ENCODE measurements at regions not wholly inside any gene's neighbourhood (a gene's known extent, or its start where the extent isn't known, plus 50 kb on each side); places are given as distances from the start of the nearest gene placed in this dataset.
"Not testable (repeated sequence)": the region's sequence is repeated elsewhere in the genome, so short reads cannot be mapped to it uniquely, and the experiment has no call there.

DNA sequence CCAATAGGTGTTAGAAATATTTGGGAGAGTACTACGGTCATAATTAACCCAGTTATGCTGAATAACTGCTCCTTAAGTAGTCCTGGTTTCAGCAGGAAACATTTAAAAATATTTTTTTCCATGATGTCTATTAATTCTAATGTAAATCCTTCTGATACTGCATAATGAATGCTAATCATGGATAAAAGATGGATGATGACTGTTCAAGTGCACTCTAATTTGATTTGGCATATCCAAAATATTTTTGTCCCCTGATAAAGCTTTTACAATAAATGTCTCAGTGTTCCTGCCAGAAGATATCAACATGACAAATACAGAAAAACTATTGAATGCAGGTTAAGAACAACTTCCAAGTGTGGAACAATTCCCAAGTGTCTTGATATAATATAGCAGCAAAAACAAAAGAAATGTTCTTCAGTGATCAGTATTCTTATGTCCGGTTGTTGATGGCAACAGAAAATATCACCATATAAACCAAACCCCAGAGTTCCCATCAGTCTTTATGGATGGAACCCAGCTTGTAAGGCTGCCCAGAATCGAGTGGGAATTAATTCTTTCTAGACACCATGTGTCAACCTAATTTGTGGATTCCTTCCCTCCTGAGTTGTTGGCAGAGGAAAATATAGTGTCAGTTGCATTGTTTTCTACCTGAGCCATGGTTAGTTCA, 205.4 kb upstream of the GK2 start:
- H3K4me3 ChIP-seq = no peak overlapping the region
- peaks cover 0 to 4% of the 10 kb centered on the region in 2 donors for H3K4me1 ChIP-seq (replicated peaks in 1 of 2)
- in situ Hi-C loops (cut with MboI; ENCODE audit: low pct_unique_long_range_greater_than_20kb in 2 of 9, low sequenced_read_pairs in 9 of 9, unreplicated experiment in 9 of 9) = no loop called here
- no peak overlapping the region for H3K27ac ChIP-seq
- ATAC-seq (replicated peaks in 6 of 8) = no peak
- 42 to 97% (median 79%) methylated on average over 2 to 3 of the region's 3 CpGs for WGBS, 10 experiments

DNA sequence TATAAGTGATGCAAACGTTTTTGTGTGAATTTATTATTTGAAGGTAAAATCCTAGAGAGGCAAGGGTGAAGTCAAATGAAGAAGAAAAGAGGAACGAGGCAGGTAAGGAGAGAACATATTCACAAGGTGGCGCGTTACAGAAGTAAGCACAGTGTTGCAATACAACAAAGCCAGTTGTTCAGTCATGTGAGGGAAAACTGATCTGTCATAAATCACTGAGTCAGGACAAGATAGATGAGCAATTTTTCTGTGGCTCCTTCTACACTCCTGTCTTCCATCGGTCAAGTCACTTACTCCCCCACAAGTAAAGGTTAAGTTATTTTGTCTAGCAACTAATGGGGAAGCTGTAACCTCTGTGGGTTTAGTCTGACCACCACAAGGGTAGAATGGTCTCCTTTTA, 203.0 kb upstream of the GK2 start:
- WGBS, 10 experiments = 54 to 100% (median 78%) methylated on average over 2 to 5 of the region's 5 CpGs; no CpG with 5 or more reads in 1 of the 10 experiments
- in situ Hi-C loops (cut with MboI; ENCODE audit: low pct_unique_long_range_greater_than_20kb in 2 of 9, low sequenced_read_pairs in 9 of 9, unreplicated experiment in 9 of 9) = no loop called here
- no peak for ATAC-seq (replicated peaks in 6 of 8)
- Histone ChIP-seq H3K4me1 (replicated peaks in 1 of 2) (peaks cover 0 to 4% of the 10 kb centered on the region in 2 donors), H3K27ac (no peak overlapping the region), H3K4me3 (no peak overlapping the region)

DNA sequence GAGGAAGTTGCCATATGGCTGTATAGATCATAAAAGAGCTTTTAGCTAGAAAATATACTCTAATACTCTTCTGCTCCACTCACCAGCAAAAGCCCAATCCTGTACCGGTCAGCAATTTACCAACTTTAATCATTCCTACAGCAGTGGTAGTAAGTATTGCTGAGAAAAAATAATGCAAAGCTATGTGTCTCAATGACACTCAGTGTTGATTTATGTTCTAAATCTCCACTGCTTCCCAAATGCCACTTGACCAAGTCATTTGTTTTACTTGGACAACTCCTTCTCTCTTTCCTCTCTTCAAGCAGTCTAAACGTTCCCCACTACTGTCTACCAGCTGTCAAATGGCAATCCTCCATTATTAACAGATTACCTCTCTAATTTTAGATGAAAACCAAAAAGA, 201.8 kb upstream of the GK2 start:
- no peak overlapping the region for H3K4me3 ChIP-seq
- peaks cover 2% of the 10 kb centered on the region in 2 donors for H3K4me1 ChIP-seq (replicated peaks in 1 of 2)
- no peak overlapping the region for H3K27ac ChIP-seq
- in situ Hi-C loops (cut with MboI; ENCODE audit: low pct_unique_long_range_greater_than_20kb in 2 of 9, low sequenced_read_pairs in 9 of 9, unreplicated experiment in 9 of 9) = no loop called here
- WGBS, 10 experiments = 17 to 100% (median 49%) methylated on average over 1 to 2 of the region's 2 CpGs
- peak in 2 of 8 experiments; percentile 67 to 74 for ATAC-seq (replicated peaks in 6 of 8)

DNA sequence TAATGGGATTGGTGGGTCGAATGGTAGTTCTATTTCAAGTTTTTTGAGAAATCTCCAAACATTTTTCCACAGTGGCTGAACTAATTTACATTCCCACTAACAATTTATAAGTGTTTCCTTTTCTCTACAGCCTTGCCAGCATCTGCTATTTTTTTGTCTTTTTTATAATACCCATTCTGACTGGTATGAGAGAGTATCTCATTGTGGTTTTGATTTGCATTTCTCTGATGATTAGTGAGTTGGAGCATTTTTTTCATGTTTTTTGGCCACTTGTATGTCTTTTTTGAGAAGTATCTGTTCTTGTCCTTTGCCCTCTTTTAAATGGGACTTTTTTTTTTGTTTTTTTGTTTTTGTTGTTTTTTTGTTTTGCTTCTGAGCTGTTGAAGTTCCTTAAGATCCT, 200.0 kb upstream of the GK2 start:
- in situ Hi-C loops (cut with MboI; ENCODE audit: low pct_unique_long_range_greater_than_20kb in 2 of 9, low sequenced_read_pairs in 9 of 9, unreplicated experiment in 9 of 9) = no loop called here
- no peak for ATAC-seq (replicated peaks in 6 of 8)
- WGBS, 10 experiments = 0 to 100% (median 45%) methylated on average over 1 of the region's 1 CpG; no CpG with 5 or more reads in 3 of the 10 experiments

DNA sequence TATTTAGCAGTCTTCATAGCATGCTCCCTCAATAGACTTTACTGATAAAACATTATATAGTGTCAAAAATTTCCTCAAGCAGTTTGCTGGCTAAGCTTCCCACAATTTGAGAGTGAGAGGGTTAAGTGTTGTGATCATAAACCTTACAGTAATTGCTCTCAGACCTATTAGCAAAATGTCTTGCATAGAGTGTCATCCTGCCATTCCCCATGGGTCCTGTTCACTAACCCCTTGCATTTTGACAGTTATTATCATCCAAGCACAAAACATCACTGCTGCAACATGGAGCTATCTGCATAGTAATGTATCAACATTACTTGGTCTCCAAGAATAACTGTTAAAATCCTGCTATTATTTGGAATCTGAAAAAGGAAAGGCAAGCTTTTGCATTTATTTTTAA, 196.1 kb upstream of the GK2 start:
- Histone ChIP-seq H3K4me3 (no peak overlapping the region), H3K4me1 (replicated peaks in 1 of 2) (peaks cover 0 to 12% of the 10 kb centered on the region in 2 donors), H3K27ac (no peak overlapping the region)
- peak in 3 of 8 experiments; percentile 40 to 72 (median 50) for ATAC-seq (replicated peaks in 6 of 8)
- in situ Hi-C loops (cut with MboI; ENCODE audit: low pct_unique_long_range_greater_than_20kb in 2 of 9, low sequenced_read_pairs in 9 of 9, unreplicated experiment in 9 of 9) = no loop called here

More for the DNA sequence above, 200.0 kb upstream of the GK2 start:
- Histone ChIP-seq H3K4me3 (no peak overlapping the region), H3K27ac (no peak overlapping the region), H3K4me1 (replicated peaks in 1 of 2) (peaks cover 0 to 12% of the 10 kb centered on the region in 2 donors)

DNA sequence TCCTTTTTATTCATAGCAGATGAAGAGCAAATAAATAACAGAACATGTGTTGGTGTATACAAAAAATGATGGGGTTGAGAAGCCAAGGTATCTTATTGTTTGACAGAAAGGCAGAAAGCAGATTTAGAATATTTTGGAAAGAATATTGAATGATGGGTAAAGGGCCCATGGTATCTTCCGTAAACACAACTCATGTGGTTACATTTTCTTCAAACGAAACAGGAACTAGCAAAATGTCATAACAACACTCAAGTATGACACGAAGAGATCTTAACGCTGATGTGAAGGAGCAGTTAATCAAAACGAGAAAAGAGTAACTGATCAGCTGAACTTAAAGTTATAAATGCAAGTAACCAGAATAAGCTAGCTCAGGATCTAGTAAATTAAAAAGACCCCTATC, 195.7 kb upstream of the GK2 start:
- in situ Hi-C loops (cut with MboI; ENCODE audit: low pct_unique_long_range_greater_than_20kb in 2 of 9, low sequenced_read_pairs in 9 of 9, unreplicated experiment in 9 of 9) = no loop called here
- Histone ChIP-seq H3K27ac (no peak overlapping the region), H3K4me1 (replicated peaks in 1 of 2) (peaks cover 0 to 12% of the 10 kb centered on the region in 2 donors), H3K4me3 (no peak overlapping the region)
- ATAC-seq (replicated peaks in 6 of 8) = no peak
- WGBS, 10 experiments = 28 to 100% (median 83%) methylated on average over 1 to 5 of the region's 5 CpGs

DNA sequence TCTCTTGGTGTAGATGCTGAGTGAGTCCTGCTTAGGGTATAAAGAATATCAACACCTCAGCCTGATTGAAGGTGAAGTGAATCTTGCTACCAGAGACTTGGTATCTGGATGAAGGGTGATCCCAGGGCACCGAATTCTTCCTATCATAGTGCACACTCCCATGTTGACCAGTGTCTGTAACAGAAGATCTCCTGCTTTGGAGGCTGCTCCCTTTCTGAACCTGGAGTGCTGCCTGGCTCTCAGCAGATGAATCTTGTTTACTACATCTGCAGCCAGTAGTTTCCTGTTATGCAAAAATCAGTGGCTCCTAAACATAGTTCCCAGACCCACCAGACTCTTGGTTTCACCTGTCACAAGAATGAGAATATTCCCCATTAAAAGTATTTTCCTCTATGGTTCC, 191.7 kb upstream of the GK2 start:
- no peak for ATAC-seq (replicated peaks in 6 of 8)
- H3K27ac ChIP-seq = no peak overlapping the region
- 71 to 100% (median 85%) methylated on average over 1 of the region's 1 CpG; no CpG with 5 or more reads in 6 of the 10 experiments for WGBS, 10 experiments
- peaks cover 0 to 9% of the 10 kb centered on the region in 2 donors for H3K4me1 ChIP-seq (replicated peaks in 1 of 2)
- in situ Hi-C loops (cut with MboI; ENCODE audit: low pct_unique_long_range_greater_than_20kb in 2 of 9, low sequenced_read_pairs in 9 of 9, unreplicated experiment in 9 of 9) = loop anchor here in 1 of 9 experiments (25.0 kb wide), 1 partner anchor 562 kb away; no protein-coding TSS in a partner anchor
- H3K4me3 ChIP-seq = no peak overlapping the region

DNA sequence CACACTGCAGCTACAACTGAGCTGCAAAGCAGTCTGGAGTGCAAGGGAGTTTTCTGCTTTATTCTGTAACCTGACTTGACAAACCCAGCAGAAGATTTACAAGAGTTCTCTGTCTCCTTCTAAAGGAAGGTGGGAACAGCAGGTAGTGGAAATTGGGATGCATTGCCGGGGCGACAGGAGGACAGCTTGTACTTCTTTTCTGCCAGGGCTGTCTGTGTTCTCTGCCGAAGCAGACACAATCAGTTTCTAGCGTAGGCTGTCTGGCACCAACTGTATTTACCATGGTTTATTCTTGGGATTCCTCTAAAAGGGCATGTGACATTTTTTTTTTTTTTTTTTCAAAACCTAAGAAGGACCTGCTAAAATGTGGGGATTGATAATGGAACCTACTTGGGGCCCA, 190.8 kb upstream of the GK2 start:
- 44 to 100% (median 89%) methylated on average over 1 to 4 of the region's 4 CpGs; no CpG with 5 or more reads in 1 of the 10 experiments for WGBS, 10 experiments
- Histone ChIP-seq H3K27ac (no peak overlapping the region), H3K4me1 (replicated peaks in 1 of 2) (peaks cover 0 to 3% of the 10 kb centered on the region in 2 donors), H3K4me3 (no peak overlapping the region)
- in situ Hi-C loops (cut with MboI; ENCODE audit: low pct_unique_long_range_greater_than_20kb in 2 of 9, low sequenced_read_pairs in 9 of 9, unreplicated experiment in 9 of 9) = loop anchor here in 1 of 9 experiments (25.0 kb wide), 1 partner anchor 562 kb away; no protein-coding TSS in a partner anchor
- peak in 1 of 8 experiments; percentile 49 for ATAC-seq (replicated peaks in 6 of 8)

DNA sequence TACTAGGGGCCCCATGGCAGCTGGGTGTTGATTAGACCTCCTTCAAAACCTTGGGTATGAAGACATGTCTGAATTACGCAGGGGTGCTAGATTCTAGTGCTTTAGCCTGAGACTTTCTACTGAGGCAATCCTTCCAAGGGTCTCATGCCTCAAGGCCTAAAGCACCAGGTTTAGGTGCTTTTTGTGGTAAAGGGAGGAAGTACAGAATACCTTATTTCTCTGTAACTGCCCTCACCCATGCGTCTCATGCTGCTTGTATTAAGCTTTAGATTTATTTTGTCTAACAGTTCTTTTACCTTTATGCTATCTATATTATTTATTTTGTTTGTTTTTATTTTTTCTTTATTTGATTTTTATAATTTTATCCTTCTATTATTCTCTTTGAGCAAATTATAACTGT, 190.2 kb upstream of the GK2 start:
- no peaks in the 10 kb centered on the region for H3K4me1 ChIP-seq (replicated peaks in 1 of 2)
- ATAC-seq (replicated peaks in 6 of 8) = no peak
- H3K4me3 ChIP-seq = no peak overlapping the region
- in situ Hi-C loops (cut with MboI; ENCODE audit: low pct_unique_long_range_greater_than_20kb in 2 of 9, low sequenced_read_pairs in 9 of 9, unreplicated experiment in 9 of 9) = loop anchor here in 1 of 9 experiments (25.0 kb wide), 1 partner anchor 561 kb away; no protein-coding TSS in a partner anchor
- WGBS, 10 experiments = 88 to 100% (median 94%) methylated on average over 1 to 2 of the region's 2 CpGs; no CpG with 5 or more reads in 2 of the 10 experiments
- no peak overlapping the region for H3K27ac ChIP-seq

DNA sequence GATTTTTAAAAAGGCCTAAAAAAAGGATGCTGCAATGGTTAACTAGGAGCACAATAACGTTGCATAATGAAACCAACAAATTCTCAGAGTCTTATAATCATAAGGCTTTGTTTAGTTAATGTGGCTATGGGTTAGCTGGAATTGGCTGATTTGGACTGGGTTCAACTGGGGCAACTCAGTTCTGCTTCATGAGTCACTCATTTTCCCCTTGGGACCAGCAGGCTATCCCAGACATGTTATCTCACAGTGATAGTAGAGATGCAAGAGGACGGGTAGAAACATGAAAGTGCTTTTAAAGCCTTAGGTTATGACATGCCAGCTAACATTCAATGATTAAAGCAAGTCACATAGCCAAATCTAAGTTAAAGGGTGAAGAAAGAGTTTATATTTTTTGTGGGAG, 189.2 kb upstream of the GK2 start:
- in situ Hi-C loops (cut with MboI; ENCODE audit: low pct_unique_long_range_greater_than_20kb in 2 of 9, low sequenced_read_pairs in 9 of 9, unreplicated experiment in 9 of 9) = loop anchor here in 1 of 9 experiments (25.0 kb wide), 1 partner anchor 560 kb away; no protein-coding TSS in a partner anchor
- no peak overlapping the region for H3K27ac ChIP-seq
- no peaks in the 10 kb centered on the region for H3K4me1 ChIP-seq (replicated peaks in 1 of 2)
- WGBS, 10 experiments = 29 to 100% (median 83%) methylated on average over 1 to 2 of the region's 2 CpGs
- no peak overlapping the region for H3K4me3 ChIP-seq
- no peak for ATAC-seq (replicated peaks in 6 of 8)

DNA sequence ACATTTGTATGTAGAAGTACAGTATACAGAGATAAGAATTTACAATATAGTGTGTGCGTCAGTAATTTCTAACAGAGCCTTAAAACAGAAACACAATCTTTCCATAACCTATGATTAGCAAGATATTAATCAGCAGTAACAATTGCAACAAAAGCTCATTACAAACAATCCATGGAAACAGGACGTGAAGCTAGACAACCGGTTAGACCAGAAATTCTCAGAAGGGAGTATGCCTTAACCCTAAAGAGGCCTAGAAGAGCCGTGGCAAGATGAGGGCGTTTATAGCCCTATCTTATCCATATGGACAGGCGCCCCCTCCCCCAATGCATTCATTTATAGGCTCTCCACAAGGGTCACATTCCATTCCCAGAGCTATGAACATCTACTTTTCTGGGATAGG, 184.2 kb upstream of the GK2 start:
- 22 to 90% methylated on average over 2 to 3 of the region's 6 CpGs; no CpG with 5 or more reads in 8 of the 10 experiments for WGBS, 10 experiments
- H3K4me1 ChIP-seq (replicated peaks in 1 of 2); H3K4me3 ChIP-seq; ATAC-seq (replicated peaks in 6 of 8); H3K27ac ChIP-seq: not testable (repeated sequence)
- in situ Hi-C loops (cut with MboI; ENCODE audit: low pct_unique_long_range_greater_than_20kb in 2 of 9, low sequenced_read_pairs in 9 of 9, unreplicated experiment in 9 of 9) = loop anchor here in 1 of 9 experiments (25.0 kb wide), 1 partner anchor 555 kb away; no protein-coding TSS in a partner anchor

DNA sequence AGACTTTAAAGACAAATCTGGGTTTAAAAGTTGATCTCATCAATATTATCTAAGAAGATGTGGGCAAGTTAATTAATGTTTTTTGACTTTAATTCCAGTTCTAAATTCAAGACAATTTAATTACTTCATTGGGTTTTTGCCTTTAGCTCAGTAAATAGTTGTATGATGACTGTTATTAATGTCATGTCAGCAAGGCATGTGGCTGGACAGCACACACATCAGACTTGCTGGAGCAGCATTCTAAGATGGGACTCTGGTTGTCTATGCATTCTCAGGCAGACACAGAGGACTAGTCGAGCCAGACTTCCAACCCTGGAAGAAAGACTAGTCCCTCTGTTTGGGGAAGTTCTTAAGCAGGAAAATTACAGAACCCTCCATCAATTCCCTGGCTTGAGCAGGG, 180.7 kb upstream of the GK2 start:
- Histone ChIP-seq H3K27ac (no peak overlapping the region), H3K4me3 (no peak overlapping the region), H3K4me1 (replicated peaks in 1 of 2) (peaks cover 0 to 3% of the 10 kb centered on the region in 2 donors)
- WGBS, 10 experiments = 0 to 100% (median 55%) methylated on average over 1 of the region's 1 CpG; no CpG with 5 or more reads in 2 of the 10 experiments
- in situ Hi-C loops (cut with MboI; ENCODE audit: low pct_unique_long_range_greater_than_20kb in 2 of 9, low sequenced_read_pairs in 9 of 9, unreplicated experiment in 9 of 9) = loop anchor here in 1 of 9 experiments (25.0 kb wide), 1 partner anchor 551 kb away; no protein-coding TSS in a partner anchor
- ATAC-seq (replicated peaks in 6 of 8) = no peak

DNA sequence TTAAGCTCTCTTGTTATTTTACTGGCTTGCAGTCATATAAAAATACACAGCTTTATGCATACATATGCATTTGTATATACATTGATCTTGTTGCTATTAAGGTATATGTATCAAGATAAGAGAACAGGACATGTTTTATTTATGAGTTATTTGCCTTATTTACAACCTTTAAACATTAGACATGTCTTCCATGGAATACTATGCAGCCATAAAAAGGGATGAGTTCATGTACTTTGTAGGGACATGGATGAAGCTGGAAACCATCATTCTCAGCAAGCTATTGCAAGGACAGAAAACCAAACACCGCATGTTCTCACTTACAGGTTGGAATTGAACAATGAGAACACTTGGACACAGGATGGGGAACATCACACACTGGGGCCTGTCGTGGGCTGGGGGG, 179.2 kb upstream of the GK2 start:
- not testable (repeated sequence) for ATAC-seq (replicated peaks in 6 of 8); H3K4me3 ChIP-seq; H3K27ac ChIP-seq; H3K4me1 ChIP-seq (replicated peaks in 1 of 2)
- in situ Hi-C loops (cut with MboI; ENCODE audit: low pct_unique_long_range_greater_than_20kb in 2 of 9, low sequenced_read_pairs in 9 of 9, unreplicated experiment in 9 of 9) = loop anchor here in 1 of 9 experiments (25.0 kb wide), 1 partner anchor 550 kb away; no protein-coding TSS in a partner anchor
- WGBS, 10 experiments = 100% methylated on average over 1 of the region's 2 CpGs; no CpG with 5 or more reads in 7 of the 10 experiments
